CD4-positive, alpha-beta T cell (primary cell): ENCODE measurements at regions not wholly inside any gene's neighbourhood (a gene's known extent, or its start where the extent isn't known, plus 50 kb on each side); places are given as distances from the start of the nearest gene placed in this dataset.

Source experiments
- ATAC-seq: fragments of 200-7000 bp; cut with Tn5 transposase; one replicate; pipeline ENCODE4 v1.10.0; 2022; ENCODE audit warnings: mild to moderate bottlenecking; ENCODE audit not compliant: poor library complexity
- CTCF ChIA-PET: fragments of 350-600 bp; sonication (Branson Sonifier 250); formaldehyde crosslinking; loops from one replicate; lab custom pipeline; 2021; ENCODE audit warnings: antibody characterized with exemption, inconsistent platforms; lab: Charles Lee
- POLR2A ChIA-PET: fragments of 350-600 bp; sonication (Branson Sonifier 250); formaldehyde crosslinking; loops from one replicate; lab custom pipeline; 2021; ENCODE audit warnings: antibody characterized with exemption, inconsistent platforms; lab: Charles Lee
- DNase-seq, 14 experiments: peaks; one replicate each; pipeline ENCODE4 v3.0.0-alpha.2; 2013 to 2020; ENCODE audit warnings: mixed read lengths in 2 of 14
- H3K27ac ChIP-seq, 2 donors: one replicate each; pipeline versions ENCODE4 v1.5.1 to v1.7.0; 2013; ENCODE audit warnings: low read length in 2 of 2, low read depth in 1 of 2, mild to moderate bottlenecking in 1 of 2
- H3K27me3 ChIP-seq, 2 experiments: 1 replicate in 1 of 2; 2 replicates in 1 of 2; pipeline versions ENCODE4 v1.6.1 to v1.7.0; 2013; ENCODE audit warnings: low read length in 2 of 2, control low read depth in 1 of 2, mild to moderate bottlenecking in 1 of 2, moderate library complexity in 1 of 2; ENCODE audit not compliant: insufficient read depth in 2 of 2, control insufficient read depth in 1 of 2
- H3K36me3 ChIP-seq: one replicate; pipeline ENCODE4 v1.6.1; 2013; ENCODE audit warnings: low read length, control low read depth; ENCODE audit not compliant: insufficient read depth
- H3K4me1 ChIP-seq: one replicate; pipeline ENCODE4 v1.6.1; 2013; ENCODE audit warnings: low read length, control low read depth; ENCODE audit not compliant: insufficient read depth
- H3K4me3 ChIP-seq: one replicate; pipeline ENCODE4 v1.5.1; 2013; ENCODE audit warnings: mild to moderate bottlenecking, low read length, moderate library complexity
- H3K9me3 ChIP-seq, 2 experiments: 1 replicate in 1 of 2; 2 replicates in 1 of 2; pipeline versions ENCODE4 v1.6.1 to v1.7.0; 2013; ENCODE audit warnings: low read length in 2 of 2, mild to moderate bottlenecking in 2 of 2, control low read depth in 1 of 2, moderate library complexity in 1 of 2; ENCODE audit not compliant: control insufficient read depth in 1 of 2, insufficient read depth in 1 of 2
- H3K27ac Mint-ChIP-seq: one replicate; pipeline ENCODE4 v1.8.0; 2020; ENCODE audit warnings: mixed read lengths
- H3K27me3 Mint-ChIP-seq: one replicate; pipeline ENCODE4 v1.8.0; 2021; ENCODE audit warnings: mixed read lengths
- H3K36me3 Mint-ChIP-seq: one replicate; pipeline ENCODE4 v1.8.0; 2021; ENCODE audit warnings: low read depth, mixed read lengths
- H3K4me1 Mint-ChIP-seq: one replicate; pipeline ENCODE4 v1.8.0; 2021; ENCODE audit warnings: low read depth, mixed read lengths
- H3K4me3 Mint-ChIP-seq: one replicate; pipeline ENCODE4 v1.8.0; 2020; ENCODE audit warnings: mild to moderate bottlenecking, mixed read lengths
- H3K9me3 Mint-ChIP-seq: one replicate; pipeline ENCODE4 v1.8.0; 2020; ENCODE audit warnings: mixed read lengths
- CTCF ChIP-seq: fragments of 200-600 bp; IDR thresholded peaks from one replicate; pipeline ENCODE4 v1.8.0; 2022; ENCODE audit warnings: antibody characterized with exemption, mild to moderate bottlenecking
- intact Hi-C, 2 experiments: fragments of 100-400 bp; cut with DNase I in 1 of 2; cut with micrococcal nuclease in 1 of 2; formaldehyde crosslinking; loops; one replicate each; pipeline versions ENCODE4 v1.15.1 to v1.9.0; 2023 to 2025; cut with DNase I, micrococcal nuclease

GRCh38 chrX:125678258-125678657 lies 358.6 kb downstream of the TEX13C start:
- DNase-seq (no peak), ATAC-seq (no peak)
- ChIA-PET POLR2A (no interaction called here), CTCF (no interaction called here)
- no peaks in the 10 kb centered on the region for H3K9me3 Mint-ChIP-seq
- Histone ChIP-seq H3K27ac (no peak overlapping the region), H3K27me3 (no peaks in the 10 kb centered on the region), H3K4me3 (no peak overlapping the region), H3K4me1 (no peaks in the 10 kb centered on the region), H3K9me3 (peaks cover 0 to 3% of the 10 kb centered on the region in 2 experiments), H3K36me3 (no peaks in the 10 kb centered on the region)
- no peak overlapping the region for H3K4me3 Mint-ChIP-seq
- no peaks in the 10 kb centered on the region for H3K27me3 Mint-ChIP-seq
- no peak for TF ChIP-seq CTCF
- no peaks in the 10 kb centered on the region for H3K36me3 Mint-ChIP-seq
- no peak overlapping the region for H3K27ac Mint-ChIP-seq
- intact Hi-C loops = no loop called here
- H3K4me1 Mint-ChIP-seq = no peaks in the 10 kb centered on the region

GRCh38 chrX:125680366-125680765 lies 360.7 kb downstream of the TEX13C start:
- no peaks in the 10 kb centered on the region for H3K36me3 ChIP-seq
- Mint-ChIP-seq H3K27ac (no peak overlapping the region), H3K4me3 (no peak overlapping the region), H3K27me3 (no peaks in the 10 kb centered on the region), H3K9me3 (no peaks in the 10 kb centered on the region), H3K36me3 (no peaks in the 10 kb centered on the region), H3K4me1 (no peaks in the 10 kb centered on the region)
- H3K4me3 ChIP-seq = no peak overlapping the region
- no peak overlapping the region for H3K27ac ChIP-seq
- intact Hi-C loops = no loop called here
- ATAC-seq = no peak
- peaks cover 0 to 3% of the 10 kb centered on the region in 2 experiments for H3K9me3 ChIP-seq
- no peaks in the 10 kb centered on the region for H3K27me3 ChIP-seq
- no peak for DNase-seq
- ChIA-PET CTCF (no interaction called here), POLR2A (no interaction called here)
- no peak for TF ChIP-seq CTCF
- no peaks in the 10 kb centered on the region for H3K4me1 ChIP-seq

GRCh38 chrX:125681058-125681457 lies 361.4 kb downstream of the TEX13C start:
- Mint-ChIP-seq H3K9me3 (no peaks in the 10 kb centered on the region), H3K36me3 (no peaks in the 10 kb centered on the region), H3K27me3 (no peaks in the 10 kb centered on the region), H3K4me1 (no peaks in the 10 kb centered on the region), H3K4me3 (no peak overlapping the region), H3K27ac (no peak overlapping the region)
- Histone ChIP-seq H3K27ac (no peak overlapping the region), H3K36me3 (no peaks in the 10 kb centered on the region), H3K4me1 (no peaks in the 10 kb centered on the region), H3K4me3 (no peak overlapping the region), H3K27me3 (no peaks in the 10 kb centered on the region), H3K9me3 (peaks cover 0 to 3% of the 10 kb centered on the region in 2 experiments)
- no peak for TF ChIP-seq CTCF
- intact Hi-C loops = no loop called here
- no peak for ATAC-seq
- no peak for DNase-seq
- ChIA-PET CTCF (no interaction called here), POLR2A (no interaction called here)
